GM12864 (cell line): ENCODE measurements at regions not wholly inside any gene's neighbourhood (a gene's known extent, or its start where the extent isn't known, plus 50 kb on each side); places are given as distances from the start of the nearest gene placed in this dataset.

ENCODE experiments used
- DNase-seq: peaks from one replicate; pipeline ENCODE4 v3.0.0-alpha.2; 2011; ENCODE audit warnings: low read depth
- H3K4me3 ChIP-seq: 2 replicates; pipeline ENCODE4 v1.5.1; 2011; ENCODE audit warnings: mild to moderate bottlenecking, low read depth, low read length, control low read depth
- CTCF ChIP-seq: IDR thresholded peaks from 2 replicates; pipeline ENCODE4 v1.5.1; 2011; ENCODE audit warnings: low read depth, mild to moderate bottlenecking, moderate library complexity, low read length, control low read depth, inconsistent platforms; ENCODE audit errors: missing control alignments

GRCh38 chr2:56107502-56108220 lies 76.1 kb upstream of the CCDC85A start:
- no peak for DNase-seq
- no peak for TF ChIP-seq CTCF
- H3K4me3 ChIP-seq = no peak overlapping the region

- no peak overlapping the region for H3K4me3 ChIP-seq
- no peak for TF ChIP-seq CTCF
- no peak for DNase-seq
Observed at GRCh38 chr2:56108806-56109205, 75.0 kb upstream of the CCDC85A start.

GRCh38 chr2:56109994-56110393 lies 73.8 kb upstream of the CCDC85A start:
- no peak for DNase-seq
- H3K4me3 ChIP-seq = no peak overlapping the region
- TF ChIP-seq CTCF = no peak

- no peak for DNase-seq
- H3K4me3 ChIP-seq = no peak overlapping the region
- no peak for TF ChIP-seq CTCF
Observed at GRCh38 chr2:56113382-56113975, 70.3 kb upstream of the CCDC85A start.

- H3K4me3 ChIP-seq = no peak overlapping the region
- no peak for TF ChIP-seq CTCF
- DNase-seq = no peak
Observed at GRCh38 chr2:56117764-56118163, 66.0 kb upstream of the CCDC85A start.

- H3K4me3 ChIP-seq = no peak overlapping the region
- no peak for DNase-seq
- no peak for TF ChIP-seq CTCF
Observed at GRCh38 chr2:56118474-56118873, 65.3 kb upstream of the CCDC85A start.

- H3K4me3 ChIP-seq = no peak overlapping the region
- DNase-seq = no peak
- TF ChIP-seq CTCF = no peak
Observed at GRCh38 chr2:56121995-56122394, 61.8 kb upstream of the CCDC85A start.
